ENCODE measurements at regions not wholly inside any gene's neighbourhood (a gene's known extent, or its start where the extent isn't known, plus 50 kb on each side); places are given as distances from the start of the nearest gene placed in this dataset.

DNA sequence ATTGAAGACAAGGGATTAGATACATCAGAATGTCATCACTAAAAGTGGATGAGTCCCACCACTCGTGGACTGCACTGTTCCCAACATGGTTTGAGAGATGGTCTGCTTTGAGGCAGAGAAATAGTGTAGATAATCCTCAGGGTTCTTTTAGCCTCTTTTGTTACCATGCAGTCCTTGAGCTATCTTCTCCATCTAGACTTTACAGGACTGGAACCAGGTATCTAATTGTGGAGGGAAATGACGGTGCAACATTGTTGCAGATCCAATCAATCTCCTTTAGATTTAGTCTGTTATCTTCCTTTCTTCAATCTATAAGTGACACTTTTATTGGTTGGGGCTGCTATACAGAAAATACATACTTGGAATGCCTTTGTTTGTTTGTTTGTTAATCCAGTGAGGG, 183.8 kb upstream of the CWC22 start:
- DNase-seq: no peak

DNA sequence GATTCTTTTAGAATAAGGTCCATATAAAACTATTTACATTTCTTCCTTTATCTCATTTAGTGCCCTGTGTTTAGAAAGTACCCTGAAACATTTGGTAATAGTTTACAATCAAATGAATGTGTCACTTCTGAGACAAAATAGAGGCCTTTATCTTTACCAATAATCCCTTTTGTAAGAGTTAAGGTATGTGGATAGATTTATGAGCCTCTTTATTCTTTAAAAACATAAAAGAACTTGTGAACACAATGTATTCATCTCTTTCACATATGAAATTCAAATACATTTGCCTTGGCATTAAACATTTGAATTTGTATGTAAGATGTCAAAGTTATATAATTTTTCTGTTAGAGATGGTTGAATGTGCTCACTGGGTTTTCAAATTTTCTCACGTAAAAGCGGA, 180.5 kb upstream of the CWC22 start:
- DNase-seq: no peak

DNA sequence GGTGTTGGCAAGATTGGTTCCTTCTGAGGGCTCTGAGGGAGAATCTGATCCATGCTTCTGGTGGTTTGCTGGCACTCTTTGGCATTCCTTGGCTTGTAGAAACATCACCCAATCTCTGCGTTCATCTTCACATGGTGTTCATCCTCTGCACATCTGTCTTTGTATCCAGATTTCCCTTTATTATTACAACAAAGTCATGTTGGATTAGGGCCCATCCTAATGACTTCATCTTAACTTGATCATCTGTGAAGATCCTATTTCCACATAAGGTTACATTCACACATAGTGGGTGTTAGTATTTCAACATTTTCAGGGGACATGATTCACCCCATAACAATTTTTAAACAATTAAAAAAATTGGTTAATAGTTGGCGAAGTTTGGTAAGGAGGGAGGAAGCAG, 177.4 kb upstream of the CWC22 start:
- no peak for DNase-seq

DNA sequence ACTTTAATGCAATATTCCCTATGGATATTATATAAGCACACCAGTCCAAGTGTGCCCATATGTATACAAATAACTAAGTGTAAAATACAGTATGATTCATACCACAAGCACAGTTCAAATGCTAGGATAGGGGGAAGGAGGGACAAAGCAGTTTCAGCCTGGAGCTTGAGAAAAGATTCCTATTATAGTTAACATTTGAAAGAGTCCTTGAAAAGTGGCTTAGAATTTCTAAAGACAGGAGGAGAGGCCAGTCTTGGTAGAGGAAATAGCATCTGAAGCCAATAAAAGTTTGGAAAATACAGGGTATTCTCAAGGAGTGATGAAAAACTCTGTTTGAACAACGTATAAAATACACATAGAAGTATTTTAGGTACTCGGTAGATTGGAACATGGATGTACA, 173.4 kb upstream of the CWC22 start:
- no peak for DNase-seq

DNA sequence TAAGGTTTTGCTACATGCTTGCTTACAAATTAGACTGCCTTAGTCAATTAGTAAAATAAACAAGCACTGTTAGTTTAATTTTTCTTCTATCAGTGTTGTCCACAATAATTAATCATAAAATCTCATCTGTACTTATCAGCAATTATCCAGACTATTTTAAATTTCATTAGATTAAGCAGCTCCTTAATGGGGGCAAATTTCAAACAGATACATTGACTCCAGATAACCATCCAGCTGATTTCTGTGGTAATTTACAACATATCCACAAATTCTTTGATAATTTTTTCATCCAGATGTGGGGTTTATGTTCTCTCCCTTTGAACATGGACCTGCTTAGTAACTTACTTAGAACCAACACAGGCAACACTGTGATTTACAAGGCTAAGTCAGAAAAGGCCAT, 170.4 kb upstream of the CWC22 start:
- DNase-seq: no peak

GRCh38 chr2:180175736-180176135, 168.6 kb upstream of the CWC22 start:
- DNase-seq: no peak

- DNase-seq: no peak
These were observed 167.5 kb upstream of the CWC22 start for GRCh38 chr2:180174580-180174979.

GRCh38 chr2:180169474-180169873, 162.4 kb upstream of the CWC22 start:
- no peak for DNase-seq

DNA sequence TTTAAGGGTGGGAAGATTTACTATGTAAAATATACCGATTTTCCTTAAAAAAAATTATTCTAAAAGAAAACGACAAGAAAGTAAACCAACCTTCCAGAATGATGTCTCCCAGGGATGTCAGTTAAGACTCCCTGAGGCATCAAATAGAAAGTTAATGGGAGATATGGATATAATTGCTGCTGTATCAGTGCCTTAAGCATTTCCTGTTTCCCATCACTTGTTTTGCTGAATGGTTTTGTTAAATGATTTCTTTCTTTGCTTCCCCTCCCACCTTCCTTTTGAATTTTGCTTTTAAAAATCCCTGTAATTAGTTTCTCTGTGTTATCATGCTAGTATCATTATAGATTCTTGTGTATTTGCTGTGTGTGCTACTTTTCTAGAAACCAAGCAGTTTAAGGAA, 154.3 kb upstream of the CWC22 start:
- DNase-seq: no peak

DNA sequence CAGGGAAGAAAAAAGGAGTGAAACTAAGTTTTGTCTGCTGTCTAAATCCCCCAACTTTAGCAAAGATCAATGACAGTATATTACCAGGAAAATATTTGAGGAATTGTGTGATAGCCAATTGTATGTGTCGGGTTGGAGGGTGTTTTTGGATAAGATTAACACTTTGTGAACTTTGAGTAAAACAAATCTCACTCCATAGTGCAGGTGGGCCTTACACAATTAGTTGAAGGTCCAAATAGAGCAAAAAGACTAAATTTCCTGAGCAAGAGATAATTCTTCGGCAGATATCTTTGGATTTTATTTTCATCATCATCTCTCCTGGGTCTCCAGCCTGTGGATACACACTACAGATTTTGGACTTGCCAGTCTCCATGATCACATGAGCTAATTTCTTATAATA, 152.8 kb upstream of the CWC22 start:
- DNase-seq: no peak

DNA sequence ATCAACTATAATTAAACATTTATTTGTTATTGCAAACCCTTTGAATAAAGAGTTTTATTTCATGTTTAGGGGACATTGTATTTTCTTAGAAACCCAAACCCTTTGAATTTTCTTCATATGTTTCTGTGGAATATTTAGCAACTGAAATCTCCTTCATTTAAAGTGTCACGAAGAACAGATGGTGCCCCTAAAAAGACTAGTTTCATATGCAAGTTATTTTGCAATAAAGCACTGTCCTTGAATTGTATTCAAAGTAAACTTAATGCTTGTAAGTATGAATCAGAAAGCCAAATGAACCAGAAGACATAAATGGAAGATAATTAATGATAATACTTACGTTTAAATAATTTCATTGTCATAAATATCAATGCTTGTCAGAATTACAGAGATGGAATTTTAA, 151.9 kb upstream of the CWC22 start:
- DNase-seq: no peak

DNA sequence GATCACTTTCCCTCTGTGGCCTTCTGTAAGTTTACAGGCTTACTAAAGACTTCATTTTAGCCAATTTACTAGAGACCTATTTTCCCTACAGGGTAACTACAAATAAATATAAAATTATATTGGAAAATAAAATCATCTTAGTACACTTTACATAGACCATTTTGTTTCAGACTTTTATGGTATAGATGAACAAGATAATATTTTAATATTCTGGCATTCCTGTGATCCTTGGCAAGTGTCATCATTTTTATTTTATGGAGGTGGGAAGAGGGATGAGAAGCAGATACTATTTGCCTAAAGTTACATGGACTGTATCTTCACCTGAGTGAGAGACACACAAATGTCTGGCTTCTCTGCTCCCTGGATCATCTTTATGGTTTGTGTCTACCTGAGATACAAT, 149.6 kb upstream of the CWC22 start:
- no peak for DNase-seq

DNA sequence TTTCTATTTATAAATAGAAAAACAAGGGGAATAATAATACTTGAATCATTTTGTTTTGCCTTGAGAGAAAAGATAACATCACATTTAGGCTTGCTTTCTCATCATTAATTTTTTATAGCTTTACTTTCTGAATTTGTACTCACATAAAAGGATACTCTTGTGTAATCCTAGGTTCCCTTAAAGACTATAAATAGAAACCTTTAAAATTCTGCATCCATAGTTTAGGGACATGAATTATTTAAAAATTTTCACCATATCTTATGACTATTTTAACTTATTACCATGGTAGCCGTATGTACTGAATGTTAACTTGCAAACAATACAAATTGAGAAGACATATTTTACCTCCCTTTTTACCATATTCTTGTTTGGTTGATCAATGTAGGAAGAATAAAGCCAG, 143.5 kb upstream of the CWC22 start:
- no peak for DNase-seq

DNA sequence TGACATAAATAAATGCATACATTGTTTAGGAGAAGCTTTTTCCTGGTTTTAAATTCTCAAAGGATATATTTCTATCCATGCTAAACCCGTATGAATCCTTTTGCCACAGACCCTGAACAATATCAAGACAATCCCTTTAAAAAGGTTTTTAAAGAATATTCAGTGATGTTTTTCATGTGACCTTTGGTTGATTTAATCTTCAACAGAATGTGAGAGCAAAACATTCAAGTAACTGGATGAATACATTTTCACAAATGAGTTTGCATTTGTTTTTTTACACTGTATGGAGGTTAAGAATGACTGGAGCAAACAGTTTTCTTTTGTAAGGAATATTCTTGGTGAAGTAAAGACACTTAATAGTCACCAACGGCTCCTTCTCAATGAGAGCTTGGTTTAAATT, 139.4 kb upstream of the CWC22 start:
- DNase-seq: no peak

DNA sequence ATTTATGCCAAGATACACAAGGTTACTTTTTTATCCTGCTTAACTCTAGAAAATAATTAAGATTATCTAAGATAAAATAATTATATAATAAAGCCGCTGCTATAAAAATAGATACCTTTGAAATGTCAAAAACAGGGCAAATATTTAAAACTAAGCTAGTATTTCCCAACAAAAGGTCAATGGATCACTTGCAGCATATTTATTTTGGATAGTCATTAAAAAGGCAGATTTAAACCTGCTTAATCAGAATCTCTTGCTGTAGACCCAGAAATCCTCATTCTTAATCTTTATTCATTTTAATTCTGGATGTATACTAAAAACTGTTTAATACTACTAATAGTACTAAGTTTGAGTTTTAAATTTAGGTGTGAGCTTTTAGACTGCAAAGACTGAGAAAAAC, 139.0 kb upstream of the CWC22 start:
- no peak for DNase-seq

DNA sequence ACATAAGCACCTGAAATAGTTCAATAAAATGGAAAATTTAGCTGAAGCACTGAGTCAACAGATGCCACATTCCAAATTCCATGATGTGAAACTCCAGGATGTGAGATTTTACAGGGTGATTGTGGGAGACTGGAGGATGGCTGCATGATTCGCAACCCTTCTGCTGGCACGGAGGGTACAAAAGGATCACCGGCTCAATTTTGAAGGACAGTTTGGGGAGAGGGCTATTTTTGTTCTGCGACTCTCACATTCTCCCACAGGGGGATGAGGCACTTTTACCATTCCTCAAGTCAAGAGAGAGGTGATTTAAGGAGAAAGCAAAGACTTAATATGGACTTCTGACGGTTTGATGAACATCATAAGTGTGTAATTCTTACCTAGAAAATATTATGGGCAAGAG, 138.1 kb upstream of the CWC22 start:
- no peak for DNase-seq

DNA sequence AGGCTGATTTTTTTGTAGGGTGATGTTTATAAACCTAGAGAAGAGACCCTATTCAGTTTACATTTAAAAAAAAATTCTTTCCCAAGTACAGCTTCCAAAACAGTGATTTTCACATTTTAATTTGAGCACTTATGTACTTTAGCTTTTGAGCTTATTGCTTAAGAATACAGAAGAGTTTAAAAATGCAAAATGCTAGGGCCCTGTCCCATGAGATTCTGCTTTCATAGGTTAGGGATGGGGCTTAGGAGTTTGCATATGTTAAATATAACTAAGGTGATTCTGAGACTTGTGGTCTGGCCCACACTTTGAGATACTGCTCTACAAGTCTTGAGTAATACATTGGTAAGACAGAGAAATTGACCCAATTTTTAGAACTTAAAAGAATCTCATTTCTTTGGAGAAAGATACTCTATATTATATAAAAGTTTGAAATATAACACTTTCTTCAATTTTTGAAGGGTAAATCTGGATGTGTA, 137.3 kb upstream of the CWC22 start:
- DNase-seq: no peak

GRCh38 chr2:180143633-180144337, 136.7 kb upstream of the CWC22 start:
- no peak for DNase-seq

DNA sequence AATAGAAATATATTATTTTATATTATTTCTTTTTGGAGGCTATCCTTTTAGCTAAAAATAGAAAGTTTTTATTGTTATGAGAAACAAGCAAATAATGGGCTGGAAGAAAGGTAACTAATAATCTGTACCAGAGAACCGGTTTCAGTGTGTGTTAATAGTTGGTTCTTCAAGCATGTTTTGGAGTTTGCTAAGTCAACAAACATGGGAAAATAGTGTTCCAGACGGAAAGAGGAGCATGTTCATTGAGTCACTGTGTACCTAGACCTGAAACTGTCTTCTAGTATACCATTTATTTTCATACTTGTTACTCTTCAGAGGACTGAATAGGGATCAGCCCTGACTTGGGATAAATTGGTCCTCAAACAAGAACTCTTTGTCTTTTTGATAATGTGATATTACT, 134.5 kb upstream of the CWC22 start:
- DNase-seq: no peak

DNA sequence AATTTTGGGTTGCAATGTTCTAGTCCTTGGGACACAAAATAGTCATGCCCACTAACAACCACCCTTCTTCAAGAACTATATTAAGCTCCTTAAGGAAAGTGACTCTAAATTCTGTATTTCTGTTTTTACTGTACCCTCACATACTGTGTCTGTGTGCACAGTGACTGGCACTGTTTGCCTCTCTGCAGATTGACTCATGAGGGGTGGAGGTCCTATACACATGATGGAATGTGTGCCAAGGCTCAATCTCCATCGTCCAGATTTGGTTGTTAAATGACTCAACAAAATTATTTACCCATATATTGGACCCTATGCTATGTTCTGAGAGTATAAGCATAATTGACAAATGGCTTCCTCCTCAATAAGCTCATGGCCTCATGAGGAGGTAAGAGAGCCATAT, 126.6 kb upstream of the CWC22 start:
- no peak for DNase-seq

DNA sequence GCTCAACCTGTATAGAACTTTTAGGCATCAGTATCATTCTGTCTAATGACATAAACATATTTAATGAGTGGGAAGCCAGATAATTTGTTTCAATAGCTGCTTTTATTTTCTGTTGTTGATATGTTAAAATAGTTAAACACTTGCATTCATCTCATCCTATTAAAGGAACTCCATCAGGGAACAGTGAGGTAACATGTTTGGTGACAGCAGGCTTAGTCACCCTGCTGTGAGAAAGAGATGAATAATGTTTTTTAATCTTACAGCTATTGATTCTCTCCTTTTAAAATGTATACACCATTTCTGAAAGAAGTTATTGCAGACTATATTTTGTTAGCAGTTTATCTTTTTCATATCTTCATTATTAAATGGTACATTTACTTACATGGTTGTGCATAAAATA, 123.3 kb upstream of the CWC22 start:
- DNase-seq: no peak

GRCh38 chr2:180128861-180129260, 121.8 kb upstream of the CWC22 start:
- no peak for DNase-seq

DNA sequence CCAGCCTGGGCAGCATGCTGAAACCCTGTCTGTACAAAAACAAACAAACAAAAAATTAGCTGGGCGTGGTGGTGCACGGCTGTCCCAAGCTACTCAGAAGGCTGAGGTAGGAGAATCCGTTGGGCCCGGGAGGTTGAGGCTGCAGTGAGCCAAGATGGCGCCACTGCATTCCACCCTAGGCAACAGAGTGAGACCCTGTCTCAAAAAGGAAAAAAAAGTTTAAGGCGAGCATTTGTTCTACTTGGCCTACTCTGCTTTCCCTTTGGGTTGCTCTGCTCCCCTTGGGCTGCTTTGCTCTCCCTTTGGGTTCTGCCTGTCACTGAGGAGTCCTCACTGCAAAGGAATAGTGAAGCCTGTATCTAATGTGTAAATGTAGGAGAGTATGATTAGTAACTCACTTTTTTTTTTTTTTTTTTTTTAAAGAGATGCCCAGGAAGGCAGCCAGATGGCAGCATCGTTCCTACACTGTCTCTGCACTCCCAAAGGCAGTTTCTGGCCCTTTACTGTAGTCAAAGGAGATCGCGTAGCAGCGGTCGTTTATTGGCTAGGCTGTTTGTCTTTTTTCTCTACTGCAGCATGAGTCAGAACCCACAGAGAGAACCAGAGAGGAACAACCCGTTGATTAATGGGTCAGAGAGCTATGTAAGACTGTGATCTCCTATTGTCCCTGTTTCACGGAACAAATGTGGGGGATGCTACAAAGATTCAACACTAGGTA, 118.3 kb upstream of the CWC22 start:
- DNase-seq: peak; percentile 61

DNA sequence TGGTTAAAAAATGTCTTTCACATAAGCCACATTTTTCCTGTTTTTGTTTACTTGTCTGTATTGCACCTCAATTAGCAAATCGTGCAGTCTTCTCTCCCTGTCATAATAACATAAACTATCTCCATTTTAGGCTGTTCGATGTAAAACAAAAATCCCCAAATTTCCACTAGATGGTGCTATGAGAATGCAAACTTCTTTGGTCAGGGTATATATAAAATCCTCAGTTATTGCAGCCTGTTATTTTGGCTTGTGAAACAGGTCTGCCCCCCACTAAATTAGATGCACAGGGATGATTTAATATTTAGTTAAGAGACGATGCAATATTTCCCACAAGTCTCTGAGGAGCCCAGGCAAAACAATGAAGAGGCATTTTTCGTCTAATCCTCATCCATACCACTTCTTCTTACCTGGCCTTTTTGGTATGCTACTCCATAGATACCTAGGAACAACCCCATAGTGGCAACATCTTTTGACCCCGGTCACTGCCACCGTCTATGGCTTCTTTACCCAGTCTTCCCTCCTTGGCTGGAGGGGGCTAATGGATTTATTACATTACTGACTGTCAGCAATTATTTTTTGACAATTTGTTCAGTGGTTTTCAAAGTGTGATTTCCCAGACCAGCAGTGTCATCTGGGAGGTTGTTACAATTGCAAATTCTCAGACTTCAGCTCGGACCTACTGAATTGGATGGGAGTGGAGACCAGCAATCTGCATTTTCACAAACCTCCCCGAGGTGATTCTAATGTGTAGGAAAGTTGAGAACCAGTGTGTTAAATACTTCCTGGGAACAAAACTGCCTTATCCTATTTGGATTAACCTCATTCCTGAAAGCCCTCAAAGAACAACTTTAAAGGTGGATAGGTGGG, 117.4 kb upstream of the CWC22 start:
- peak; percentile 51 for DNase-seq
